H1 (cell line): ENCODE measurements at regions not wholly inside any gene's neighbourhood (a gene's known extent, or its start where the extent isn't known, plus 50 kb on each side); places are given as distances from the start of the nearest gene placed in this dataset.

Experiments
- CEBPB ChIP-seq: IDR thresholded peaks from 2 replicates; pipeline ENCODE4 v1.6.1; 2012; ENCODE audit warnings: low read depth, low read length
- EP300 ChIP-seq, 2 experiments: IDR thresholded peaks; 1 replicate in 1 of 2; 2 replicates in 1 of 2; pipeline ENCODE4 v1.6.1; 2011 to 2012; ENCODE audit warnings: low read depth in 2 of 2, low read length in 2 of 2, mild to moderate bottlenecking in 2 of 2, borderline replicate concordance in 1 of 2, inconsistent platforms in 1 of 2, moderate library complexity in 1 of 2
- GTF2F1 ChIP-seq: IDR thresholded peaks from 2 replicates; pipeline ENCODE4 v1.6.1; 2012; ENCODE audit warnings: low read depth, low read length, improper control_type of control experiment, borderline replicate concordance
- JUN ChIP-seq: IDR thresholded peaks from 2 replicates; pipeline ENCODE4 v1.6.1; 2011; ENCODE audit warnings: low read depth, mild to moderate bottlenecking, improper control_type of control experiment, low read length
- KDM1A ChIP-seq: fragments of 200-600, 300-600 bp; sonication (generic); IDR thresholded peaks from 2 replicates; pipeline ENCODE4 v1.7.1; 2016; ENCODE audit warnings: mild to moderate bottlenecking, low read length, borderline replicate concordance
- POLR2A ChIP-seq, 2 experiments: IDR thresholded peaks; 1 replicate in 1 of 2; 2 replicates in 1 of 2; pipeline ENCODE4 v1.6.1; 2011; ENCODE audit warnings: low read depth in 2 of 2, low read length in 2 of 2, mild to moderate bottlenecking in 2 of 2; ENCODE audit errors: control extremely low read depth in 1 of 2
- POLR2AphosphoS5 ChIP-seq: IDR thresholded peaks from 2 replicates; pipeline ENCODE4 v1.6.1; 2011; ENCODE audit warnings: low read depth, low read length
- POU5F1 ChIP-seq: IDR thresholded peaks from 2 replicates; pipeline ENCODE4 v1.6.1; 2011; ENCODE audit warnings: low read depth, mild to moderate bottlenecking, low read length, moderate library complexity
- SIN3A ChIP-seq, 2 experiments: IDR thresholded peaks in 1 of 2; conservative IDR thresholded peaks in 1 of 2; 2 replicates each; pipeline ENCODE4 v1.6.1; 2011 to 2012; ENCODE audit warnings: low read length in 2 of 2, improper control_type of control experiment in 1 of 2, low read depth in 1 of 2, mild to moderate bottlenecking in 1 of 2
- SIX5 ChIP-seq: IDR thresholded peaks from 2 replicates; pipeline ENCODE4 v1.6.1; 2011; ENCODE audit warnings: mild to moderate bottlenecking, low read depth, low read length
- SP2 ChIP-seq: IDR thresholded peaks from 2 replicates; pipeline ENCODE4 v1.6.1; 2012; ENCODE audit warnings: mild to moderate bottlenecking, low read length, inconsistent platforms
- SUZ12 ChIP-seq: fragments of 200-600 bp; sonication (generic); IDR thresholded peaks from 2 replicates; pipeline ENCODE4 v1.6.1; 2012; ENCODE audit warnings: mild to moderate bottlenecking, inconsistent platforms, low read length, moderate library complexity, mixed read lengths
- TF ChIP-seq, protein P1 (sequence below), 3 experiments: IDR thresholded peaks; 1 replicate in 2 of 3; 2 replicates in 1 of 3; pipeline versions ENCODE4 v1.5.1 to v1.6.1; 2011; ENCODE audit warnings: low read length in 3 of 3, mild to moderate bottlenecking in 3 of 3, inconsistent platforms in 2 of 3, low read depth in 1 of 3, moderate library complexity in 1 of 3; ENCODE audit not compliant: insufficient read depth in 1 of 3; ENCODE audit errors: control extremely low read depth in 1 of 3
- TF ChIP-seq, protein P2 (sequence below): IDR thresholded peaks from 2 replicates; pipeline ENCODE4 v1.6.1; 2011; ENCODE audit warnings: low read length, improper control_type of control experiment

DNA sequence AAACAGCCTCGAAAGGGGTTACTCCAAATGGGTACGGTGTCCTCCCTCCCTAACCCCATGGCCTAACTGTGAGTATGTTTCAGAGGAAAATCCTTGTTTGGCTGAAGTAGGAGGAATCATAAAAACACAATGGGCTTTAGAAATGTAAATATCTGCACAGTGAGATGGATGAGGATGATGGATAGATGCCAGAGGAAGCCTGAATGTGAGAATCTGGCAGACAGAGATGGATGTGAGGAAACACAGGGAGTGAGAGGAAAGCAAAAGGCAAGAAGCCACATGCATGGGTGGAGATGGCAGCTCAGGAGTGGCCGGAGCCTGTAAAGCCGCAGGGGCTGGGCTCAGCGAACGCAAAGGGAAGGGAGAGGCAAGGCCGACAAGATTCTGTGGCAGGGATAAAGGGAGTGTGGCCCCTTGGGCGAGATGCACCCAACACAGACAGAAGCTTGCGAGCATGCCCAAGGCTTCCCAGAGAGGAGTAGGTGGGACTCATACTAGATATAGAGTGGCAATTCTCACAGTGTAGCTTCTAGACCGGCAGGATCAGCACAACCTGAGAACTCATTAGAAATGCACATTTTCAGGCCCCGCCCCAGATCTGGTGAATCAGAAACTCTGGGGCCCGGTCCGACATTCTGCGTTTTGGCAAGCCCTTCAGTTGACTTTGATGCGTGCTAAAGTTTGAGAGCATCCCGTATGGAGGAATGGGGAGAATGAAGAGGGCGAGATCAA, 237.3 kb upstream of the CADM1 start:
- TF ChIP-seq, protein P1, sequence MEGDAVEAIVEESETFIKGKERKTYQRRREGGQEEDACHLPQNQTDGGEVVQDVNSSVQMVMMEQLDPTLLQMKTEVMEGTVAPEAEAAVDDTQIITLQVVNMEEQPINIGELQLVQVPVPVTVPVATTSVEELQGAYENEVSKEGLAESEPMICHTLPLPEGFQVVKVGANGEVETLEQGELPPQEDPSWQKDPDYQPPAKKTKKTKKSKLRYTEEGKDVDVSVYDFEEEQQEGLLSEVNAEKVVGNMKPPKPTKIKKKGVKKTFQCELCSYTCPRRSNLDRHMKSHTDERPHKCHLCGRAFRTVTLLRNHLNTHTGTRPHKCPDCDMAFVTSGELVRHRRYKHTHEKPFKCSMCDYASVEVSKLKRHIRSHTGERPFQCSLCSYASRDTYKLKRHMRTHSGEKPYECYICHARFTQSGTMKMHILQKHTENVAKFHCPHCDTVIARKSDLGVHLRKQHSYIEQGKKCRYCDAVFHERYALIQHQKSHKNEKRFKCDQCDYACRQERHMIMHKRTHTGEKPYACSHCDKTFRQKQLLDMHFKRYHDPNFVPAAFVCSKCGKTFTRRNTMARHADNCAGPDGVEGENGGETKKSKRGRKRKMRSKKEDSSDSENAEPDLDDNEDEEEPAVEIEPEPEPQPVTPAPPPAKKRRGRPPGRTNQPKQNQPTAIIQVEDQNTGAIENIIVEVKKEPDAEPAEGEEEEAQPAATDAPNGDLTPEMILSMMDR (IDR thresholded peaks at IDR 0.05; ENCODE audit: control extremely low read depth in 1 of 3, insufficient read depth in 1 of 3, low read depth in 1 of 3, low read length in 3 of 3): no peak
- TF ChIP-seq SIX5 (no peak), JUN (no peak), SUZ12 (no peak), POLR2AphosphoS5 (no peak), POU5F1 (no peak), POLR2A (IDR thresholded peaks at IDR 0.05; ENCODE audit: control extremely low read depth in 1 of 2, low read depth in 2 of 2, low read length in 2 of 2) (no peak), SP2 (no peak), SIN3A (conservative IDR thresholded peaks at IDR 0.05 in 1 of 2, IDR thresholded peaks at IDR 0.05 in 1 of 2; ENCODE audit: low read depth in 1 of 2, low read length in 2 of 2) (no peak), CEBPB (no peak), GTF2F1 (no peak), KDM1A (no peak), EP300 (IDR thresholded peaks at IDR 0.05; ENCODE audit: borderline replicate concordance in 1 of 2, low read depth in 2 of 2, low read length in 2 of 2) (no peak)
- TF ChIP-seq, protein P2, sequence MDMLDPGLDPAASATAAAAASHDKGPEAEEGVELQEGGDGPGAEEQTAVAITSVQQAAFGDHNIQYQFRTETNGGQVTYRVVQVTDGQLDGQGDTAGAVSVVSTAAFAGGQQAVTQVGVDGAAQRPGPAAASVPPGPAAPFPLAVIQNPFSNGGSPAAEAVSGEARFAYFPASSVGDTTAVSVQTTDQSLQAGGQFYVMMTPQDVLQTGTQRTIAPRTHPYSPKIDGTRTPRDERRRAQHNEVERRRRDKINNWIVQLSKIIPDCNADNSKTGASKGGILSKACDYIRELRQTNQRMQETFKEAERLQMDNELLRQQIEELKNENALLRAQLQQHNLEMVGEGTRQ: no peak
